ENCODE measurements at regions not wholly inside any gene's neighbourhood (a gene's known extent, or its start where the extent isn't known, plus 50 kb on each side); places are given as distances from the start of the nearest gene placed in this dataset.
"Not testable (repeated sequence)": the region's sequence is repeated elsewhere in the genome, so short reads cannot be mapped to it uniquely, and the experiment has no call there.

DNA sequence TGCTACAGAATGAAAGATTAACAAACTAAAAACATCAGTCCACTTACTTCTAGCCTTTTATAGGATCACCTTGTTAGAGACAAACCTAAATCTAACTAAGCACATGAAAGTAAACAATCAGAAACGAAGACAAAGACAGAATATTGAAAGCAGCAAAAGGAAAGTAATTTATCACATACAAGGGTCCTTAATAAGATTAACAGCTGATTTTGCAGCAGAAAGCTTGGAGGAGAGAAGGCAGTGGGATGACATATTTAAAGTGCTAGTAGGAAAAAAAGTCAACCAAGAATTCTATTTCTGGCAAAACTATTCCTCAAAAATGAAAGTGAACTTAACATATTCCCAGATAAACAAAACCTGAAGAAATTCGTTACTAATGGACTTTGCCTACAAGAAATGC is 286.4 kb downstream of the RWDD3 start:
- Histone ChIP-seq H3K4me1 (no peaks in the 10 kb centered on the region), H3K27ac (no peak overlapping the region), H3K27me3 (no peaks in the 10 kb centered on the region), H3K4me3 (no peak overlapping the region), H3K9me3 (no peaks in the 10 kb centered on the region), H3K36me3 (no peaks in the 10 kb centered on the region)
- intact Hi-C loops (cut with DNase I), result no loop called here
- TF ChIP-seq, protein P1, sequence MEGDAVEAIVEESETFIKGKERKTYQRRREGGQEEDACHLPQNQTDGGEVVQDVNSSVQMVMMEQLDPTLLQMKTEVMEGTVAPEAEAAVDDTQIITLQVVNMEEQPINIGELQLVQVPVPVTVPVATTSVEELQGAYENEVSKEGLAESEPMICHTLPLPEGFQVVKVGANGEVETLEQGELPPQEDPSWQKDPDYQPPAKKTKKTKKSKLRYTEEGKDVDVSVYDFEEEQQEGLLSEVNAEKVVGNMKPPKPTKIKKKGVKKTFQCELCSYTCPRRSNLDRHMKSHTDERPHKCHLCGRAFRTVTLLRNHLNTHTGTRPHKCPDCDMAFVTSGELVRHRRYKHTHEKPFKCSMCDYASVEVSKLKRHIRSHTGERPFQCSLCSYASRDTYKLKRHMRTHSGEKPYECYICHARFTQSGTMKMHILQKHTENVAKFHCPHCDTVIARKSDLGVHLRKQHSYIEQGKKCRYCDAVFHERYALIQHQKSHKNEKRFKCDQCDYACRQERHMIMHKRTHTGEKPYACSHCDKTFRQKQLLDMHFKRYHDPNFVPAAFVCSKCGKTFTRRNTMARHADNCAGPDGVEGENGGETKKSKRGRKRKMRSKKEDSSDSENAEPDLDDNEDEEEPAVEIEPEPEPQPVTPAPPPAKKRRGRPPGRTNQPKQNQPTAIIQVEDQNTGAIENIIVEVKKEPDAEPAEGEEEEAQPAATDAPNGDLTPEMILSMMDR (IDR thresholded peaks at IDR 0.05), result no peak
- no peak for DNase-seq (ENCODE audit: low spot score in 2 of 2)

DNA sequence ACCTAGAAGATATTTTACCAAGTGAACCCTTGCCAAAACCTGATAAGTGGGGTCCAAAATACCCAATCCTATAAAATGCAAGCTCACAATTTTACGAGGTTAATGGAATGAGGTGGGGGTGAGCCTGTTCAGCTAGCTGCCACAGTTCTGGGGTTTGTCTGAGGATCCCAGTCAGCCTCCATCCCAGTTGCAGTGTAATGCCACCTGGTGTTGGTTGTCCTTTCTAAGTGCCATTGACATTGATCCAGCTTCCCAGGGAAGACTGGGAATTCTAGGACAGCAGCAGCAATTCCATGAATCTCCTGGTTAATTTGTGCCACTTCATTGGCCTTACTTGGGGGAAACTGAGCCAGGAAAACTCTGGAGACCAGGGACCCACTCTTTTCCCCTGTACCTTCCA is 298.3 kb downstream of the RWDD3 start:
- Histone ChIP-seq H3K27me3 (no peaks in the 10 kb centered on the region), H3K4me3 (no peak overlapping the region), H3K9me3 (no peaks in the 10 kb centered on the region), H3K27ac (no peak overlapping the region), H3K36me3 (no peaks in the 10 kb centered on the region), H3K4me1 (no peaks in the 10 kb centered on the region)
- intact Hi-C loops (cut with DNase I), result no loop called here
- no peak for DNase-seq (ENCODE audit: low spot score in 2 of 2)
- TF ChIP-seq, protein P1 (IDR thresholded peaks at IDR 0.05), result no peak

DNA sequence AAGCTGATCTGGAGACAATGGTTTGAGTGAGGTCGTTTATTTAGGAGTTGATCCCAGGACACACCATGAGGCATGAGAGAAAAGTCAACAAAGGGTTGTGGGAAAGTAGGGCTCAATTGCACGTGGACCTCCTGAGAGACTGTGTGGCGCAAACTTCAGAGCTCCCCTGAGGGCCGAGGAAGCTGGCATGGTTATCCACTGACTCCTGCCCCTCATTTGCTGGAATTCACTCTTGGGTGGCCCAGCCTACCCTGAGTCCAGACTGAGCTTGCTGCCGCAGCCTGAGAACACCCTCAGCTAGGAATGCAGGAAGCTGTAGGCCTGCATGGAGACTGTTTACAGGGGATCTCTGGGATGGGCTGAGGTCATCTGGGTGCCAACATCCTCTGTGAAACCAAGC is 301.0 kb downstream of the RWDD3 start:
- H3K4me3 ChIP-seq, result no peak overlapping the region
- H3K27me3 ChIP-seq, result no peaks in the 10 kb centered on the region
- H3K36me3 ChIP-seq, result no peaks in the 10 kb centered on the region
- H3K9me3 ChIP-seq, result no peaks in the 10 kb centered on the region
- intact Hi-C loops (cut with DNase I), result no loop called here
- no peak overlapping the region for H3K27ac ChIP-seq
- TF ChIP-seq, protein P1 (IDR thresholded peaks at IDR 0.05), result no peak
- no peaks in the 10 kb centered on the region for H3K4me1 ChIP-seq
- no peak for DNase-seq (ENCODE audit: low spot score in 2 of 2)

DNA sequence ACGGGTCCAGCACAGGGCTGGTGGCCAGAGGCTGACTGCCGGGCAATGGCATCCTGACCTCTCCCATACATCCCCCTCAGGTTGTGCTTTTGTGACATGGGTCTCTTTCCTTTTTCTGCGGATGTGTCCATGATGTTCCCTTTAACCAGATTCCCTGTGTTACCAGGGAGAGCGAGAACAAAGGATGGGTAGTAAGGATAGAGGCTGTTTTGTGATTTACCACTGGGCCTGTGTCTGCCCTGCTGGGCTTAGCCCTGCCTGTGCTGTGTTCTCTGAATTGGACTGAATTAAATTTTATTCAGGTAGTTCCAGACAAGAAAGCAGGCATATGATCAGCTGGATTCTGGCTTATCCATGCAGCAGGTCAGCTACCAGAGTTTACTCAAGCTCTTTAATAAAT is 301.6 kb downstream of the RWDD3 start:
- intact Hi-C loops (cut with DNase I), result no loop called here
- no peak for DNase-seq (ENCODE audit: low spot score in 2 of 2)
- Histone ChIP-seq H3K36me3 (no peaks in the 10 kb centered on the region), H3K27ac (no peak overlapping the region), H3K4me3 (no peak overlapping the region), H3K27me3 (no peaks in the 10 kb centered on the region), H3K9me3 (no peaks in the 10 kb centered on the region), H3K4me1 (no peaks in the 10 kb centered on the region)
- TF ChIP-seq, protein P1 (IDR thresholded peaks at IDR 0.05), result no peak

DNA sequence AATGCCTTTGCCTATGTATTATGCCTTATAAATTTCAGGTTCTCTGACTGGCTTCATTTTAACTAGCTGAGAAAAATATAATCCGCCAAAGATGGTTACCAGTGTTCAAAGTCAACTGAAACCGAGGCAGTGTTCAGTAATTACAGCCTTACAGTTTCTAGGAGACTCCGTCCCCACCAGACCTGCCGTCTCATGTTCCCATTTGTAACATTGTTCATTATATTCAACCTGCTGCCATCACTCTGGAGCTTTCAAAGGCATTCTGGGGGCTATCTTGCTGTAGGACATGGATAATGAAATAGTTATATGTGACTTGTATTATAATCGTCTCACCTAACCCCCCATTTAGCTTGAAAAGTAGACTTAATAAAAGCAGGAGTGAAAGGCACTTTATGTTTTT is 302.5 kb downstream of the RWDD3 start:
- no peak overlapping the region for H3K27ac ChIP-seq
- DNase-seq (ENCODE audit: low spot score in 2 of 2), result no peak
- TF ChIP-seq, protein P1 (IDR thresholded peaks at IDR 0.05), result no peak
- H3K4me3 ChIP-seq, result no peak overlapping the region
- H3K36me3 ChIP-seq, result no peaks in the 10 kb centered on the region
- intact Hi-C loops (cut with DNase I), result no loop called here
- no peaks in the 10 kb centered on the region for H3K9me3 ChIP-seq
- H3K4me1 ChIP-seq, result no peaks in the 10 kb centered on the region
- no peaks in the 10 kb centered on the region for H3K27me3 ChIP-seq

DNA sequence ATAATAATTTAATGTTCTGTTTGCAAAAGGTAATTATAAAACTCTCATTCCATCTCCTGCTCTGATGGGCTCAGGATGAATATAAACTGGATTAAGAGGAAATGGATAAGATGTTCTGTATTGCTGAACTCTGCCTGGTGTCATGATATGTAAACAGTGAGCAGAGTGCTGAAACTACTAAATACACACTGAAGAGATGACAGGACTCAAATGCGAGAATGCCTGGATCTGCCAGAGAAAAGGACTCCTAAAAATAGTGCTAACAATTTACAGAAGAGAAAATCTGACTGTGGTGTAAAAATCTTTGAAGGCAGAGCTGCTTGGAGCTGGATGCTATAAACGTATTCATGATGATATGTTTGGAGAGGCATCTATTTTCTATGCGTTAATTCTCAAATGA is 303.2 kb downstream of the RWDD3 start:
- no peaks in the 10 kb centered on the region for H3K36me3 ChIP-seq
- no peak for DNase-seq (ENCODE audit: low spot score in 2 of 2)
- TF ChIP-seq, protein P1 (IDR thresholded peaks at IDR 0.05), result no peak
- H3K27ac ChIP-seq, result no peak overlapping the region
- H3K9me3 ChIP-seq, result no peaks in the 10 kb centered on the region
- H3K27me3 ChIP-seq, result no peaks in the 10 kb centered on the region
- H3K4me1 ChIP-seq, result no peaks in the 10 kb centered on the region
- H3K4me3 ChIP-seq, result no peak overlapping the region
- intact Hi-C loops (cut with DNase I), result no loop called here

DNA sequence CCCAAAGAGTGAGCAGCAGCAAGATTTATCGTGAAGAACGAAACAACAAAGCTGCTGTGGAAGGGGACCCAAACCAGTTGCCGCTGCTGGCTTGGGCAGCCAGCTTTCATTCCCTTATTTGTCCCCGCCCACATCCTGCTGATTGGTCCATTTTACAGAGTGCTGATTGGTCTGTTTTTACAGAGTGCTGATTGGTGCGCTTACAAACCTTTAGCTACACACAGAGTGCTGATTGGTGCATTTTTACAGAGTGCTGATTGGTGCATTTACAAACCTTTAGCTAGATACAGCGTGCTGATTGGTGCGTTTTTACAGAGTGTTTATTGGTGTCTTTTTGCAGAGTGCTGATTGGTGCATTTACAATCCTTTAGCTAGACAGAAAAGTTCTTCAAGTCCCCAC is 304.2 kb downstream of the RWDD3 start:
- H3K27ac ChIP-seq; intact Hi-C loops (cut with DNase I): not testable (repeated sequence)

More for the DNA sequence above, 304.2 kb downstream of the RWDD3 start:
- not testable (repeated sequence) for H3K36me3 ChIP-seq; DNase-seq (ENCODE audit: low spot score in 2 of 2); H3K27me3 ChIP-seq; H3K4me1 ChIP-seq; H3K4me3 ChIP-seq; H3K9me3 ChIP-seq
